WTC11 (cell line): ENCODE measurements at regions not wholly inside any gene's neighbourhood (a gene's known extent, or its start where the extent isn't known, plus 50 kb on each side); places are given as distances from the start of the nearest gene placed in this dataset.

Experiments used
- TF ChIP-seq, protein P1 (sequence below): sonication (generic); formaldehyde crosslinking; IDR thresholded peaks from 2 replicates; pipeline ENCODE4 v1.8.0; 2022; ENCODE audit warnings: missing genetic modification reagents
- TF ChIP-seq, protein P2 (sequence below): fragments of 200-600 bp; IDR thresholded peaks from 2 replicates; pipeline ENCODE4 v1.8.0; 2022; ENCODE audit warnings: antibody characterized with exemption

DNA sequence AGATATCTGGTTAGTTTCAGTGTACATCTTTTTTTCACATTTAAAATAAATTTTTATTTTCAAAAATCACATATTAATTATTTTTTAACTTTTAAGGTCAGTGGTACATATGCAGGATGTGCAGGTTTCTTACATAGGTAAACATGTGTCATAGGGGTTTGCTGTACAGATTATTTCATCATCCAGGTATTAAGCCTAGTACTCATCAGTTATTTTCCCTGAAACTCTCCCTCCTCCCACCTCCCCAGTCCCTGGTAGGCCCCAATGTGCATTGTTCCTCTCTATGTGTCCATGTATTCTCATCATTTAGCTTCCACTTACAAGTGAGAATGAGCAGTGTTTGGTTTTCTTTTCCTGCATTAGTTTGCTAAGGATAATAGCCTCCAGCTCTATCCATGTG, 323.0 kb downstream of the C7orf25 start:
- TF ChIP-seq, protein P1, sequence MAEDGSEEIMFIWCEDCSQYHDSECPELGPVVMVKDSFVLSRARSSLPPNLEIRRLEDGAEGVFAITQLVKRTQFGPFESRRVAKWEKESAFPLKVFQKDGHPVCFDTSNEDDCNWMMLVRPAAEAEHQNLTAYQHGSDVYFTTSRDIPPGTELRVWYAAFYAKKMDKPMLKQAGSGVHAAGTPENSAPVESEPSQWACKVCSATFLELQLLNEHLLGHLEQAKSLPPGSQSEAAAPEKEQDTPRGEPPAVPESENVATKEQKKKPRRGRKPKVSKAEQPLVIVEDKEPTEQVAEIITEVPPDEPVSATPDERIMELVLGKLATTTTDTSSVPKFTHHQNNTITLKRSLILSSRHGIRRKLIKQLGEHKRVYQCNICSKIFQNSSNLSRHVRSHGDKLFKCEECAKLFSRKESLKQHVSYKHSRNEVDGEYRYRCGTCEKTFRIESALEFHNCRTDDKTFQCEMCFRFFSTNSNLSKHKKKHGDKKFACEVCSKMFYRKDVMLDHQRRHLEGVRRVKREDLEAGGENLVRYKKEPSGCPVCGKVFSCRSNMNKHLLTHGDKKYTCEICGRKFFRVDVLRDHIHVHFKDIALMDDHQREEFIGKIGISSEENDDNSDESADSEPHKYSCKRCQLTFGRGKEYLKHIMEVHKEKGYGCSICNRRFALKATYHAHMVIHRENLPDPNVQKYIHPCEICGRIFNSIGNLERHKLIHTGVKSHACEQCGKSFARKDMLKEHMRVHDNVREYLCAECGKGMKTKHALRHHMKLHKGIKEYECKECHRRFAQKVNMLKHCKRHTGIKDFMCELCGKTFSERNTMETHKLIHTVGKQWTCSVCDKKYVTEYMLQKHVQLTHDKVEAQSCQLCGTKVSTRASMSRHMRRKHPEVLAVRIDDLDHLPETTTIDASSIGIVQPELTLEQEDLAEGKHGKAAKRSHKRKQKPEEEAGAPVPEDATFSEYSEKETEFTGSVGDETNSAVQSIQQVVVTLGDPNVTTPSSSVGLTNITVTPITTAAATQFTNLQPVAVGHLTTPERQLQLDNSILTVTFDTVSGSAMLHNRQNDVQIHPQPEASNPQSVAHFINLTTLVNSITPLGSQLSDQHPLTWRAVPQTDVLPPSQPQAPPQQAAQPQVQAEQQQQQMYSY (CRISPR knock-in tag), result no peak
- TF ChIP-seq, protein P2, sequence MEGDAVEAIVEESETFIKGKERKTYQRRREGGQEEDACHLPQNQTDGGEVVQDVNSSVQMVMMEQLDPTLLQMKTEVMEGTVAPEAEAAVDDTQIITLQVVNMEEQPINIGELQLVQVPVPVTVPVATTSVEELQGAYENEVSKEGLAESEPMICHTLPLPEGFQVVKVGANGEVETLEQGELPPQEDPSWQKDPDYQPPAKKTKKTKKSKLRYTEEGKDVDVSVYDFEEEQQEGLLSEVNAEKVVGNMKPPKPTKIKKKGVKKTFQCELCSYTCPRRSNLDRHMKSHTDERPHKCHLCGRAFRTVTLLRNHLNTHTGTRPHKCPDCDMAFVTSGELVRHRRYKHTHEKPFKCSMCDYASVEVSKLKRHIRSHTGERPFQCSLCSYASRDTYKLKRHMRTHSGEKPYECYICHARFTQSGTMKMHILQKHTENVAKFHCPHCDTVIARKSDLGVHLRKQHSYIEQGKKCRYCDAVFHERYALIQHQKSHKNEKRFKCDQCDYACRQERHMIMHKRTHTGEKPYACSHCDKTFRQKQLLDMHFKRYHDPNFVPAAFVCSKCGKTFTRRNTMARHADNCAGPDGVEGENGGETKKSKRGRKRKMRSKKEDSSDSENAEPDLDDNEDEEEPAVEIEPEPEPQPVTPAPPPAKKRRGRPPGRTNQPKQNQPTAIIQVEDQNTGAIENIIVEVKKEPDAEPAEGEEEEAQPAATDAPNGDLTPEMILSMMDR, result no peak
